Upper lobe of left lung (tissue), 4 donors: ENCODE measurements at regions not wholly inside any gene's neighbourhood (a gene's known extent, or its start where the extent isn't known, plus 50 kb on each side); places are given as distances from the start of the nearest gene placed in this dataset.

Experiments
- POLR2A ChIP-seq, 4 donors: fragments of 450-650 bp; IDR thresholded peaks; one replicate each; pipeline ENCODE4 v1.5.1; 2016 to 2017; ENCODE audit warnings: antibody characterized with exemption in 4 of 4, mild to moderate bottlenecking in 2 of 4
- POLR2AphosphoS5 ChIP-seq, 2 donors: sonication (generic); formaldehyde crosslinking; IDR thresholded peaks; one replicate each; pipeline ENCODE4 v1.5.1; 2017; ENCODE audit warnings: antibody characterized with exemption in 2 of 2
- TF ChIP-seq, protein P1 (sequence below), 6 experiments: fragments of 450-650 bp in 4 of 6; fragments of 200-600 bp in 2 of 6; sonication (generic) in 2 of 6; IDR thresholded peaks; one replicate each; pipeline ENCODE4 v1.5.1; 2016 to 2019; ENCODE audit warnings: antibody characterized with exemption in 6 of 6

DNA sequence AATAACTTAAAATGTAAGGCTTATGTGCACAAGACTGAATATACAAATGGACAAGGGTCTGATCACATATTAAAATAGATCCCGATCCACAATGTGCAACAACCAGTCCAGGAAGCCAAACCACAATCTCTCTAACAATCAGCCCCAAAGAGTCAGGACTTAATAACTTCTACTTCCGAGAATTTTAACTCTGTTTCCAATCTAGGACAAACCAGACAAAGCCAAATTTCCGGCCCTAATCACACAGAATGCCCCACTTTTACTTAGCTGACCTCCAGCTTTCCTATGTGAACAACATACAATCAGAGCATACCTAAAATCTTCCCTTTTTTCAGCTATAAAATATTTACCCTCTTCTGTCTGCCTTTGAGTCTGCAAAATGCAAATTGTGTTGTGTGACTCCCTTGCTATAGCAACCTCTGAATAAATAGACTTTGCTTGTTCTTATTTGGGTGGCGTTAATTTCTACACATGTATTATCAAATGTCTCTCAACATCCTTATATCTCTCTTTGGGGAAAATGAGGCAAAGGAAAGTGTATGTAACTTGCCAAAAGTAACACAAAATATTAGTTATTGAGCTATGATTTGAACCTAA is 381.9 kb upstream of the MC4R start:
- TF ChIP-seq, protein P1, sequence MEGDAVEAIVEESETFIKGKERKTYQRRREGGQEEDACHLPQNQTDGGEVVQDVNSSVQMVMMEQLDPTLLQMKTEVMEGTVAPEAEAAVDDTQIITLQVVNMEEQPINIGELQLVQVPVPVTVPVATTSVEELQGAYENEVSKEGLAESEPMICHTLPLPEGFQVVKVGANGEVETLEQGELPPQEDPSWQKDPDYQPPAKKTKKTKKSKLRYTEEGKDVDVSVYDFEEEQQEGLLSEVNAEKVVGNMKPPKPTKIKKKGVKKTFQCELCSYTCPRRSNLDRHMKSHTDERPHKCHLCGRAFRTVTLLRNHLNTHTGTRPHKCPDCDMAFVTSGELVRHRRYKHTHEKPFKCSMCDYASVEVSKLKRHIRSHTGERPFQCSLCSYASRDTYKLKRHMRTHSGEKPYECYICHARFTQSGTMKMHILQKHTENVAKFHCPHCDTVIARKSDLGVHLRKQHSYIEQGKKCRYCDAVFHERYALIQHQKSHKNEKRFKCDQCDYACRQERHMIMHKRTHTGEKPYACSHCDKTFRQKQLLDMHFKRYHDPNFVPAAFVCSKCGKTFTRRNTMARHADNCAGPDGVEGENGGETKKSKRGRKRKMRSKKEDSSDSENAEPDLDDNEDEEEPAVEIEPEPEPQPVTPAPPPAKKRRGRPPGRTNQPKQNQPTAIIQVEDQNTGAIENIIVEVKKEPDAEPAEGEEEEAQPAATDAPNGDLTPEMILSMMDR (IDR thresholded peaks at IDR 0.05), result no peak
- TF ChIP-seq POLR2A (IDR thresholded peaks at IDR 0.05), result no peak
- TF ChIP-seq POLR2AphosphoS5 (IDR thresholded peaks at IDR 0.05), result no peak
